ENCODE measurements at regions not wholly inside any gene's neighbourhood (a gene's known extent, or its start where the extent isn't known, plus 50 kb on each side); places are given as distances from the start of the nearest gene placed in this dataset.

DNA sequence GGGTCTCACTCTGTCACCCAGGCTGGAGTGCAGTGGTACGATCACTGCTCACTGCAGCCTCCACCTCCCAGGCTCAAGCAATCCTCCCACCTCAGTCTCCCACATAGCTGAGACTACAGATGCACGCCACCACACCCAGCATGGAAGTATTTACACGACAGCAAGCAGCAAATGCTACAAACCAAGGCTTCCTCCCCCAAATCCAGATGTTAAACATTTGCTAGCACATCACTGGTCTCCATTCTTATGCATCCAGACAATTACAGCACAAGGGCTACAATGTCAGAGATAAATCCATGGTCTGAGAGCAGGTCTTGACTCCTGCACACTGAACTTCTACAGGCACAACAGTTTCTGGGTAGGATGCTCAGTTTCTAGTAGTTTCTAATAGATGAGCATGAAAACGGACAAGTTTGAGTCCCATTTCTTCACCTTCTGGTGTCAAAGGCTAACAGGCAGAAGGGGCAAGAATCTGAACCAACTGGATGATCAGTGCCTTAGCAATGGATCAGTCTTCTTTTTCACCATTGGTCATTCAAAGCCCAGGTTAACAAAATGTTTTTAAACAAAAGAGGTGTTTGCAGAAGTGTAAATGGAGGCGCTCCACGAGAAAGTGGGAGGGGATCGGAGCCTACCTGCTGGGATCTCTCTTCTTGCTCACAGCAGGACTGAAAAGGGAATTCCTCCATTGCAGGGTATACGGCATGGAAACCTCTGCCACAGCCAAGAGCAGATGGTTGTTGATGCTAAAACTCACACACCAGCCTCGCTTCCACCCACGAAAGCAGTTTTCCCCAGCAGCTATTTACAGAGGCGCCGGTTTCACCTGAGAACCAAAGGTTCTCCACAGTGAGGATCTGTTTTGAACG lies 135.0 kb upstream of the ARL4C start (continued):
- TF ChIP-seq E2F4 (CRISPR knock-in tag; IDR thresholded peaks at IDR 0.05; ENCODE audit: borderline replicate concordance, low read depth): no peak
- TF ChIP-seq CREB1 (CRISPR knock-in tag; IDR thresholded peaks at IDR 0.05): no peak
- TF ChIP-seq ETV6 (CRISPR knock-in tag; IDR thresholded peaks at IDR 0.05): 0 out of 2 replicates have a peak, but pooled peaks have one; percentile 3
- no peak for TF ChIP-seq GABPB1 (CRISPR knock-in tag; IDR thresholded peaks at IDR 0.05)
- TF ChIP-seq SP1 (CRISPR knock-in tag; conservative IDR thresholded peaks at IDR 0.05): peak; percentile 58; the same call in 1 of the 2 replicates

DNA sequence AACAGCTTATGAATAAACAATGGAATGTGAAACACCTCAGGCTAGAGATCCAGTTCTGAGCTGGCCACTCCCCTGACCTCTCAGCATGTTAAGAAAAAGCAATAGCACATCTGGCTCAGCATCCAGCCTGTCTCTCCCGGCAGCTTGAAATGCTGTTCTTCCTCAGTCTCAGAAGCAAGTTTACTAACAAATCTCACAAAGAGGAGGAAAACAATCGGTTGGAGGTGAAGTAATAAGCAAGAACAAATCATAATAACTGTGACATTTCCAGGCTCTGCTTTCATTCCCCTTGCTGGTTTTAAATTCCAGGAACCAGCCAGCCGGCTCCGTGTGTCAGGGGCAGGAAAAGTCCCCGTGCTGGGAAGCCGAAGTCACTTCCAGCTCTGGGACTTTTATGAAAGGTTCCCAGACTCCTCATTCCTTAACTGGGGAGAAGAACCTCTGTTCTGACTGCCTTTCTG lies 133.9 kb upstream of the ARL4C start:
- POLR2A ChIA-PET: no interaction called here
- no peaks in the 10 kb centered on the region; the same call in 1 of the 2 replicates for H3K27me3 Mint-ChIP-seq (ENCODE audit: low read depth)
- H3K4me1 Mint-ChIP-seq: peaks cover 63% of the 10 kb centered on the region
- DNase-seq (ENCODE audit: low spot score): no peak
- H3K27ac Mint-ChIP-seq: peak overlapping the region; percentile 75
- peaks cover 13% of the 10 kb centered on the region for H3K9me3 Mint-ChIP-seq
- H3K36me3 Mint-ChIP-seq: peaks cover 5% of the 10 kb centered on the region
- 0 out of 2 replicates have a peak, but pooled peaks have one; percentile 26 for ATAC-seq
- no peak overlapping the region for H3K4me3 Mint-ChIP-seq
- 0 out of 2 replicates have a peak, but pooled peaks have one; percentile 36 for TF ChIP-seq TEAD1 (CRISPR knock-in tag; IDR thresholded peaks at IDR 0.05)
- no peak for TF ChIP-seq ZNF263 (CRISPR knock-in tag; IDR thresholded peaks at IDR 0.05; ENCODE audit: low read depth)
- CTCF ChIA-PET: interaction anchor here (0.9 kb wide), 1 partner anchor 54 kb away, joined by 3 read pairs; no protein-coding TSS in a partner anchor

- TF ChIP-seq FOXK1 (CRISPR knock-in tag; IDR thresholded peaks at IDR 0.05) (no peak), NFATC4 (CRISPR knock-in tag; IDR thresholded peaks at IDR 0.05) (no peak), SMAD3 (CRISPR knock-in tag; IDR thresholded peaks at IDR 0.05; ENCODE audit: borderline replicate concordance) (no peak), IRF2 (CRISPR knock-in tag; IDR thresholded peaks at IDR 0.05; ENCODE audit: borderline replicate concordance, low read depth) (no peak), GTF2I (CRISPR knock-in tag; conservative IDR thresholded peaks at IDR 0.05) (no peak), ZNF219 (CRISPR knock-in tag; IDR thresholded peaks at IDR 0.05; ENCODE audit: borderline replicate concordance) (no peak), PREB (CRISPR knock-in tag; IDR thresholded peaks at IDR 0.05; ENCODE audit: borderline replicate concordance) (no peak), ATF6 (CRISPR knock-in tag; IDR thresholded peaks at IDR 0.05) (no peak), TCF7 (CRISPR knock-in tag; IDR thresholded peaks at IDR 0.05; ENCODE audit: low read depth) (no peak), ESRRA (CRISPR knock-in tag; IDR thresholded peaks at IDR 0.05; ENCODE audit: borderline replicate concordance) (no peak), MXD4 (CRISPR knock-in tag; IDR thresholded peaks at IDR 0.05; ENCODE audit: borderline replicate concordance) (no peak)
- TF ChIP-seq, protein P1, sequence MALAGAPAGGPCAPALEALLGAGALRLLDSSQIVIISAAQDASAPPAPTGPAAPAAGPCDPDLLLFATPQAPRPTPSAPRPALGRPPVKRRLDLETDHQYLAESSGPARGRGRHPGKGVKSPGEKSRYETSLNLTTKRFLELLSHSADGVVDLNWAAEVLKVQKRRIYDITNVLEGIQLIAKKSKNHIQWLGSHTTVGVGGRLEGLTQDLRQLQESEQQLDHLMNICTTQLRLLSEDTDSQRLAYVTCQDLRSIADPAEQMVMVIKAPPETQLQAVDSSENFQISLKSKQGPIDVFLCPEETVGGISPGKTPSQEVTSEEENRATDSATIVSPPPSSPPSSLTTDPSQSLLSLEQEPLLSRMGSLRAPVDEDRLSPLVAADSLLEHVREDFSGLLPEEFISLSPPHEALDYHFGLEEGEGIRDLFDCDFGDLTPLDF (CRISPR knock-in tag; IDR thresholded peaks at IDR 0.05): no peak
- TF ChIP-seq, protein P2, sequence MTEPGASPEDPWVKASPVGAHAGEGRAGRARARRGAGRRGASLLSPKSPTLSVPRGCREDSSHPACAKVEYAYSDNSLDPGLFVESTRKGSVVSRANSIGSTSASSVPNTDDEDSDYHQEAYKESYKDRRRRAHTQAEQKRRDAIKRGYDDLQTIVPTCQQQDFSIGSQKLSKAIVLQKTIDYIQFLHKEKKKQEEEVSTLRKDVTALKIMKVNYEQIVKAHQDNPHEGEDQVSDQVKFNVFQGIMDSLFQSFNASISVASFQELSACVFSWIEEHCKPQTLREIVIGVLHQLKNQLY (CRISPR knock-in tag; IDR thresholded peaks at IDR 0.05): no peak
- TF ChIP-seq, protein P3, sequence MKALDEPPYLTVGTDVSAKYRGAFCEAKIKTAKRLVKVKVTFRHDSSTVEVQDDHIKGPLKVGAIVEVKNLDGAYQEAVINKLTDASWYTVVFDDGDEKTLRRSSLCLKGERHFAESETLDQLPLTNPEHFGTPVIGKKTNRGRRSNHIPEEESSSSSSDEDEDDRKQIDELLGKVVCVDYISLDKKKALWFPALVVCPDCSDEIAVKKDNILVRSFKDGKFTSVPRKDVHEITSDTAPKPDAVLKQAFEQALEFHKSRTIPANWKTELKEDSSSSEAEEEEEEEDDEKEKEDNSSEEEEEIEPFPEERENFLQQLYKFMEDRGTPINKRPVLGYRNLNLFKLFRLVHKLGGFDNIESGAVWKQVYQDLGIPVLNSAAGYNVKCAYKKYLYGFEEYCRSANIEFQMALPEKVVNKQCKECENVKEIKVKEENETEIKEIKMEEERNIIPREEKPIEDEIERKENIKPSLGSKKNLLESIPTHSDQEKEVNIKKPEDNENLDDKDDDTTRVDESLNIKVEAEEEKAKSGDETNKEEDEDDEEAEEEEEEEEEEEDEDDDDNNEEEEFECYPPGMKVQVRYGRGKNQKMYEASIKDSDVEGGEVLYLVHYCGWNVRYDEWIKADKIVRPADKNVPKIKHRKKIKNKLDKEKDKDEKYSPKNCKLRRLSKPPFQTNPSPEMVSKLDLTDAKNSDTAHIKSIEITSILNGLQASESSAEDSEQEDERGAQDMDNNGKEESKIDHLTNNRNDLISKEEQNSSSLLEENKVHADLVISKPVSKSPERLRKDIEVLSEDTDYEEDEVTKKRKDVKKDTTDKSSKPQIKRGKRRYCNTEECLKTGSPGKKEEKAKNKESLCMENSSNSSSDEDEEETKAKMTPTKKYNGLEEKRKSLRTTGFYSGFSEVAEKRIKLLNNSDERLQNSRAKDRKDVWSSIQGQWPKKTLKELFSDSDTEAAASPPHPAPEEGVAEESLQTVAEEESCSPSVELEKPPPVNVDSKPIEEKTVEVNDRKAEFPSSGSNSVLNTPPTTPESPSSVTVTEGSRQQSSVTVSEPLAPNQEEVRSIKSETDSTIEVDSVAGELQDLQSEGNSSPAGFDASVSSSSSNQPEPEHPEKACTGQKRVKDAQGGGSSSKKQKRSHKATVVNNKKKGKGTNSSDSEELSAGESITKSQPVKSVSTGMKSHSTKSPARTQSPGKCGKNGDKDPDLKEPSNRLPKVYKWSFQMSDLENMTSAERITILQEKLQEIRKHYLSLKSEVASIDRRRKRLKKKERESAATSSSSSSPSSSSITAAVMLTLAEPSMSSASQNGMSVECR (CRISPR knock-in tag; IDR thresholded peaks at IDR 0.05; ENCODE audit: borderline replicate concordance): no peak
- no peaks in the 10 kb centered on the region; the same call in 1 of the 2 replicates for H3K27me3 Mint-ChIP-seq (ENCODE audit: low read depth)
- ATAC-seq (no peak), DNase-seq (ENCODE audit: low spot score) (no peak)
- H3K4me3 Mint-ChIP-seq: no peak overlapping the region
- H3K4me1 Mint-ChIP-seq: peaks cover 58% of the 10 kb centered on the region
- H3K9me3 Mint-ChIP-seq: peaks cover 6% of the 10 kb centered on the region; the same call in 1 of the 2 replicates
- ChIA-PET CTCF (interaction anchor here (1.1 kb wide), 2 partner anchors 12 to 19 kb away, joined by 3 read pairs; no protein-coding TSS in a partner anchor), POLR2A (no interaction called here)
- H3K27ac Mint-ChIP-seq: no peak overlapping the region
- no peaks in the 10 kb centered on the region for H3K36me3 Mint-ChIP-seq
Measured at GRCh38 chr2:234629596-234629995, 132.7 kb upstream of the ARL4C start.

All from WTC11 (cell line).